ENCODE measurements at regions not wholly inside any gene's neighbourhood (a gene's known extent, or its start where the extent isn't known, plus 50 kb on each side); places are given as distances from the start of the nearest gene placed in this dataset.

- TF ChIP-seq POLR2A (IDR thresholded peaks at IDR 0.05) = no peak
- TF ChIP-seq, protein P1, sequence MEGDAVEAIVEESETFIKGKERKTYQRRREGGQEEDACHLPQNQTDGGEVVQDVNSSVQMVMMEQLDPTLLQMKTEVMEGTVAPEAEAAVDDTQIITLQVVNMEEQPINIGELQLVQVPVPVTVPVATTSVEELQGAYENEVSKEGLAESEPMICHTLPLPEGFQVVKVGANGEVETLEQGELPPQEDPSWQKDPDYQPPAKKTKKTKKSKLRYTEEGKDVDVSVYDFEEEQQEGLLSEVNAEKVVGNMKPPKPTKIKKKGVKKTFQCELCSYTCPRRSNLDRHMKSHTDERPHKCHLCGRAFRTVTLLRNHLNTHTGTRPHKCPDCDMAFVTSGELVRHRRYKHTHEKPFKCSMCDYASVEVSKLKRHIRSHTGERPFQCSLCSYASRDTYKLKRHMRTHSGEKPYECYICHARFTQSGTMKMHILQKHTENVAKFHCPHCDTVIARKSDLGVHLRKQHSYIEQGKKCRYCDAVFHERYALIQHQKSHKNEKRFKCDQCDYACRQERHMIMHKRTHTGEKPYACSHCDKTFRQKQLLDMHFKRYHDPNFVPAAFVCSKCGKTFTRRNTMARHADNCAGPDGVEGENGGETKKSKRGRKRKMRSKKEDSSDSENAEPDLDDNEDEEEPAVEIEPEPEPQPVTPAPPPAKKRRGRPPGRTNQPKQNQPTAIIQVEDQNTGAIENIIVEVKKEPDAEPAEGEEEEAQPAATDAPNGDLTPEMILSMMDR (IDR thresholded peaks at IDR 0.05) = no peak
Measured at GRCh38 chr3:153881201-153881600, 240.0 kb upstream of the ARHGEF26 start.

All from testis (tissue), 2 donors.